GM12892 (cell line): ENCODE measurements at regions not wholly inside any gene's neighbourhood (a gene's known extent, or its start where the extent isn't known, plus 50 kb on each side); places are given as distances from the start of the nearest gene placed in this dataset.
"Not testable (repeated sequence)": the region's sequence is repeated elsewhere in the genome, so short reads cannot be mapped to it uniquely, and the experiment has no call there.

Experiments used
- DNase-seq: peaks from one replicate; pipeline ENCODE4 v3.0.0; 2011; ENCODE audit not compliant: insufficient read length
- FAIRE-seq: peaks from 2 replicates; lab custom pipeline; 2011; peaks lifted over from hg19 to GRCh38; lab: Jason Lieb, UNC
- POLR2A ChIP-seq: IDR thresholded peaks from 2 replicates; pipeline ENCODE4 v1.6.1; 2011; ENCODE audit warnings: low read depth, low read length, control low read depth
- POLR2AphosphoS5 ChIP-seq: IDR thresholded peaks from 2 replicates; pipeline ENCODE4 v1.6.1; 2011; ENCODE audit warnings: low read depth, low read length, control low read depth
- TAF1 ChIP-seq: IDR thresholded peaks from 2 replicates; pipeline ENCODE4 v1.6.1; 2011; ENCODE audit warnings: low read depth, mild to moderate bottlenecking, control low read depth, low read length, borderline replicate concordance

- FAIRE-seq (no peak), DNase-seq (no peak)
- no peak for TF ChIP-seq POLR2A
- TF ChIP-seq TAF1 = no peak
- no peak for TF ChIP-seq POLR2AphosphoS5
Measured at GRCh38 chr7:17101207-17101696, 197.2 kb upstream of the AHR start.

- DNase-seq = no peak
- no peak for TF ChIP-seq POLR2A
- TF ChIP-seq POLR2AphosphoS5 = no peak
- TF ChIP-seq TAF1 = no peak
- FAIRE-seq = no peak
Measured at GRCh38 chr7:17103170-17103569, 195.3 kb upstream of the AHR start.

- no peak for FAIRE-seq
- no peak for TF ChIP-seq POLR2AphosphoS5
- no peak for TF ChIP-seq POLR2A
- no peak for TF ChIP-seq TAF1
- no peak for DNase-seq
Measured at GRCh38 chr7:17103984-17104383, 194.5 kb upstream of the AHR start.

- FAIRE-seq (no peak), DNase-seq (no peak)
- TF ChIP-seq TAF1 (no peak), POLR2AphosphoS5 (no peak), POLR2A (no peak)
Measured at GRCh38 chr7:17104419-17104818, 194.0 kb upstream of the AHR start.

- DNase-seq (no peak), FAIRE-seq (no peak)
- TF ChIP-seq POLR2A (no peak), TAF1 (no peak), POLR2AphosphoS5 (no peak)
Measured at GRCh38 chr7:17105701-17106100, 192.8 kb upstream of the AHR start.

GRCh38 chr7:17108049-17108584 lies 190.3 kb upstream of the AHR start:
- TF ChIP-seq POLR2AphosphoS5 (no peak), TAF1 (no peak), POLR2A (no peak)
- FAIRE-seq (peak; percentile 36), DNase-seq (no peak)

- FAIRE-seq (no peak), DNase-seq (no peak)
- TF ChIP-seq POLR2A = no peak
- no peak for TF ChIP-seq TAF1
- no peak for TF ChIP-seq POLR2AphosphoS5
Measured at GRCh38 chr7:17109020-17109419, 189.4 kb upstream of the AHR start.

- not testable (repeated sequence) for DNase-seq, FAIRE-seq
Measured at GRCh38 chr7:17113770-17114169, 184.7 kb upstream of the AHR start.

- DNase-seq (no peak), FAIRE-seq (no peak)
- no peak for TF ChIP-seq TAF1
- no peak for TF ChIP-seq POLR2AphosphoS5
- no peak for TF ChIP-seq POLR2A
Measured at GRCh38 chr7:17118412-17118811, 180.0 kb upstream of the AHR start.

GRCh38 chr7:17120756-17121155 lies 177.7 kb upstream of the AHR start:
- no peak for FAIRE-seq
- DNase-seq = no peak
- TF ChIP-seq TAF1 (no peak), POLR2A (no peak), POLR2AphosphoS5 (no peak)

GRCh38 chr7:17121671-17122070 lies 176.8 kb upstream of the AHR start:
- no peak for TF ChIP-seq POLR2AphosphoS5
- TF ChIP-seq POLR2A = no peak
- TF ChIP-seq TAF1 = no peak
- DNase-seq = no peak
- no peak for FAIRE-seq

- TF ChIP-seq POLR2AphosphoS5 (no peak), TAF1 (no peak), POLR2A (no peak)
- DNase-seq (no peak), FAIRE-seq (peak; percentile 82)
Measured at GRCh38 chr7:17123020-17123419, 175.4 kb upstream of the AHR start.

- FAIRE-seq (peak; percentile 90), DNase-seq (no peak)
- TF ChIP-seq POLR2A = no peak
- no peak for TF ChIP-seq TAF1
- TF ChIP-seq POLR2AphosphoS5 = no peak
Measured at GRCh38 chr7:17126413-17127268, 171.8 kb upstream of the AHR start.
